GM23338 (cell line): ENCODE measurements at regions not wholly inside any gene's neighbourhood (a gene's known extent, or its start where the extent isn't known, plus 50 kb on each side); places are given as distances from the start of the nearest gene placed in this dataset.

Source experiments
- ATAC-seq: fragments of 200-7000 bp; cut with Tn5 transposase; 3 replicates; pipeline ENCODE4 v1.9.1; 2020
- DNase-seq: peaks from one replicate; pipeline ENCODE4 v3.0.0-alpha.2; 2015; ENCODE audit warnings: low spot score
- H2AFZ ChIP-seq: fragments of 200-600 bp; sonication (generic); 2 replicates; pipeline ENCODE4 v1.8.0; 2016; ENCODE audit warnings: antibody characterized with exemption, mild to moderate bottlenecking, moderate library complexity
- H3F3A ChIP-seq: fragments of 200-600 bp; sonication (generic); replicated peaks from 2 replicates; pipeline ENCODE4 v1.8.0; 2017; ENCODE audit warnings: antibody characterized with exemption, mixed run types, low read depth
- H3K27ac ChIP-seq: fragments of 200-600 bp; sonication (generic); 2 replicates; pipeline ENCODE4 v1.6.1; 2016; ENCODE audit warnings: low read depth
- H3K27me3 ChIP-seq: fragments of 200-600 bp; sonication (generic); 2 replicates; pipeline ENCODE4 v1.8.0; 2016; ENCODE audit warnings: mild to moderate bottlenecking, mixed run types, moderate library complexity; ENCODE audit not compliant: insufficient read depth
- H3K36me3 ChIP-seq: fragments of 200-600 bp; sonication (generic); 2 replicates; pipeline ENCODE4 v1.8.0; 2016; ENCODE audit warnings: mild to moderate bottlenecking; ENCODE audit not compliant: insufficient read depth
- H3K4me1 ChIP-seq: fragments of 200-600 bp; sonication (generic); 2 replicates; pipeline ENCODE4 v1.8.0; 2016; ENCODE audit warnings: mild to moderate bottlenecking, moderate library complexity; ENCODE audit not compliant: insufficient read depth
- H3K4me2 ChIP-seq: fragments of 200-600 bp; sonication (generic); 2 replicates; pipeline ENCODE4 v1.7.1; 2017; ENCODE audit warnings: mixed run types
- H3K4me3 ChIP-seq: fragments of 200-600 bp; sonication (generic); 2 replicates; pipeline ENCODE4 v1.6.1; 2016; ENCODE audit warnings: mixed run types
- H3K79me2 ChIP-seq: fragments of 200-600 bp; sonication (generic); replicated peaks from 2 replicates; pipeline ENCODE4 v1.8.0; 2017; ENCODE audit warnings: mild to moderate bottlenecking; ENCODE audit not compliant: insufficient read depth
- H3K9me2 ChIP-seq: fragments of 200-600 bp; sonication (generic); 2 replicates; pipeline ENCODE4 v1.8.0; 2017; ENCODE audit not compliant: insufficient read depth
- H4K20me1 ChIP-seq: fragments of 200-600 bp; sonication (generic); replicated peaks from 2 replicates; pipeline ENCODE4 v1.8.0; 2017; ENCODE audit warnings: mild to moderate bottlenecking; ENCODE audit not compliant: insufficient read depth
- H3K27ac Mint-ChIP-seq: 2 replicates; pipeline ENCODE4 v1.8.0; 2020; ENCODE audit warnings: inconsistent platforms, mild to moderate bottlenecking, moderate library complexity, mixed read lengths
- H3K27me3 Mint-ChIP-seq: 3 replicates; pipeline ENCODE4 v1.8.0; 2022; ENCODE audit warnings: low read depth, mild to moderate bottlenecking, moderate library complexity, mixed read lengths, inconsistent platforms; ENCODE audit not compliant: insufficient read depth, poor library complexity
- H3K36me3 Mint-ChIP-seq: 3 replicates; pipeline ENCODE4 v1.8.0; 2021; ENCODE audit warnings: low read depth, mild to moderate bottlenecking, inconsistent platforms, moderate library complexity, mixed read lengths
- H3K4me1 Mint-ChIP-seq: 3 replicates; pipeline ENCODE4 v1.8.0; 2020; ENCODE audit warnings: mild to moderate bottlenecking, inconsistent platforms, mixed read lengths
- H3K4me3 Mint-ChIP-seq: 3 replicates; pipeline ENCODE4 v1.8.0; 2021; ENCODE audit warnings: moderate library complexity, mild to moderate bottlenecking, inconsistent platforms, mixed read lengths
- H3K9me3 Mint-ChIP-seq: 3 replicates; pipeline ENCODE4 v1.8.0; 2020; ENCODE audit warnings: moderate library complexity, mild to moderate bottlenecking, inconsistent platforms, mixed read lengths
- CREB1 ChIP-seq: fragments of 250-450 bp; sonication (Bioruptor Pico); IDR thresholded peaks from 2 replicates; pipeline ENCODE4 v1.5.0; 2020; ENCODE audit warnings: low read depth, mild to moderate bottlenecking, moderate library complexity
- EZH2 ChIP-seq: fragments of 200-600 bp; sonication (generic); IDR thresholded peaks from one replicate; pipeline ENCODE4 v1.8.0; 2017; ENCODE audit warnings: antibody characterized with exemption, mild to moderate bottlenecking, low read depth; ENCODE audit not compliant: unreplicated experiment
- EZH2phosphoT487 ChIP-seq: fragments of 200-600 bp; sonication (generic); IDR thresholded peaks from one replicate; pipeline ENCODE4 v1.8.1; 2018; ENCODE audit warnings: antibody characterized with exemption; ENCODE audit not compliant: unreplicated experiment
- JUNB ChIP-seq: IDR thresholded peaks from one replicate; pipeline ENCODE4 v1.6.1; 2016; ENCODE audit warnings: antibody characterized with exemption; ENCODE audit not compliant: unreplicated experiment
- NANOG ChIP-seq: IDR thresholded peaks from 2 replicates; pipeline ENCODE4 v1.6.1; 2016; ENCODE audit warnings: antibody characterized with exemption, borderline replicate concordance
- POLR2AphosphoS5 ChIP-seq: IDR thresholded peaks from 2 replicates; pipeline ENCODE4 v1.6.1; 2016; ENCODE audit warnings: antibody characterized with exemption, low read depth
- STAT1 ChIP-seq: IDR thresholded peaks from one replicate; pipeline ENCODE4 v1.6.1; 2016; ENCODE audit warnings: antibody characterized with exemption; ENCODE audit not compliant: unreplicated experiment
- ZNF114 ChIP-seq: fragments of 250-450 bp; sonication (Bioruptor Pico); IDR thresholded peaks from 2 replicates; pipeline ENCODE4 v1.5.0; 2020; ENCODE audit warnings: mild to moderate bottlenecking, moderate library complexity
- ZNF331 ChIP-seq: fragments of 250-450 bp; sonication (Bioruptor Pico); IDR thresholded peaks from 2 replicates; pipeline ENCODE4 v1.5.0; 2020; ENCODE audit warnings: low read depth, mild to moderate bottlenecking, moderate library complexity
- TF ChIP-seq, protein P1 (sequence below), 2 experiments: fragments of 200-600 bp in 1 of 2; sonication (generic) in 1 of 2; conservative IDR thresholded peaks; 2 replicates each; pipeline versions ENCODE4 v1.5.1 to v1.6.1; 2016 to 2017; ENCODE audit warnings: antibody characterized with exemption in 2 of 2, low read depth in 2 of 2, mild to moderate bottlenecking in 2 of 2, moderate library complexity in 1 of 2
- TF ChIP-seq, protein P2 (sequence below): IDR thresholded peaks from one replicate; pipeline ENCODE4 v1.6.1; 2018; ENCODE audit warnings: antibody characterized with exemption; ENCODE audit not compliant: unreplicated experiment
- TF ChIP-seq, protein P3 (sequence below): IDR thresholded peaks from 2 replicates; pipeline ENCODE4 v1.6.1; 2016; ENCODE audit warnings: antibody characterized with exemption

DNA sequence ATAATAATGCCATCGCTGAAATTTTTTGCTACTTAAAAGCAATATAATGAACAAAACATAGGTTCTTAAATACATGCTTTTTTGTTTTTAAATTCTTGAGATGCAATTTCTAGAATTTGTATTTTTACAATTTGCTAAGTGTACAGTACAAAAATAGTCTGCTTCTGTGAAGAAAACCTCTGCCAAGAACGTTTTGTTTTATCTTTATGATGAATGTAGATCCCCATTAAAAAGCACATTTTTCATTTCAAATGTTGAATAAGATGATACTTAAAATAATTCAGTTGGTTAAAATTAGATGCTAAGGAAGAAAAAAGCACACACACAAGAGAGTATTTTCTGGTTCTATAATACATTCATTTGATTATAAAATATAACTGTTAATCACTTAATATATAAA lies 1358.5 kb upstream of the CITED2 start:
- Histone ChIP-seq H3F3A (no peaks in the 10 kb centered on the region), H3K4me2 (no peak overlapping the region), H3K36me3 (no peaks in the 10 kb centered on the region), H3K9me2 (no peaks in the 10 kb centered on the region), H4K20me1 (no peaks in the 10 kb centered on the region), H3K4me3 (no peak overlapping the region), H3K27ac (no peak overlapping the region), H3K79me2 (no peaks in the 10 kb centered on the region), H3K27me3 (no peaks in the 10 kb centered on the region), H3K4me1 (no peaks in the 10 kb centered on the region), H2AFZ (no peak overlapping the region)
- Mint-ChIP-seq H3K27me3 (peaks cover 3% of the 10 kb centered on the region), H3K4me1 (no peaks in the 10 kb centered on the region), H3K36me3 (no peaks in the 10 kb centered on the region), H3K9me3 (no peaks in the 10 kb centered on the region), H3K4me3 (no peak overlapping the region), H3K27ac (no peak overlapping the region)
- ATAC-seq, result no peak
- DNase-seq, result no peak
- TF ChIP-seq, protein P1, sequence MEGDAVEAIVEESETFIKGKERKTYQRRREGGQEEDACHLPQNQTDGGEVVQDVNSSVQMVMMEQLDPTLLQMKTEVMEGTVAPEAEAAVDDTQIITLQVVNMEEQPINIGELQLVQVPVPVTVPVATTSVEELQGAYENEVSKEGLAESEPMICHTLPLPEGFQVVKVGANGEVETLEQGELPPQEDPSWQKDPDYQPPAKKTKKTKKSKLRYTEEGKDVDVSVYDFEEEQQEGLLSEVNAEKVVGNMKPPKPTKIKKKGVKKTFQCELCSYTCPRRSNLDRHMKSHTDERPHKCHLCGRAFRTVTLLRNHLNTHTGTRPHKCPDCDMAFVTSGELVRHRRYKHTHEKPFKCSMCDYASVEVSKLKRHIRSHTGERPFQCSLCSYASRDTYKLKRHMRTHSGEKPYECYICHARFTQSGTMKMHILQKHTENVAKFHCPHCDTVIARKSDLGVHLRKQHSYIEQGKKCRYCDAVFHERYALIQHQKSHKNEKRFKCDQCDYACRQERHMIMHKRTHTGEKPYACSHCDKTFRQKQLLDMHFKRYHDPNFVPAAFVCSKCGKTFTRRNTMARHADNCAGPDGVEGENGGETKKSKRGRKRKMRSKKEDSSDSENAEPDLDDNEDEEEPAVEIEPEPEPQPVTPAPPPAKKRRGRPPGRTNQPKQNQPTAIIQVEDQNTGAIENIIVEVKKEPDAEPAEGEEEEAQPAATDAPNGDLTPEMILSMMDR (conservative IDR thresholded peaks at IDR 0.05; ENCODE audit: low read depth in 2 of 2), result no peak
- TF ChIP-seq JUNB (no peak), NANOG (no peak), POLR2AphosphoS5 (no peak)
- TF ChIP-seq, protein P2, sequence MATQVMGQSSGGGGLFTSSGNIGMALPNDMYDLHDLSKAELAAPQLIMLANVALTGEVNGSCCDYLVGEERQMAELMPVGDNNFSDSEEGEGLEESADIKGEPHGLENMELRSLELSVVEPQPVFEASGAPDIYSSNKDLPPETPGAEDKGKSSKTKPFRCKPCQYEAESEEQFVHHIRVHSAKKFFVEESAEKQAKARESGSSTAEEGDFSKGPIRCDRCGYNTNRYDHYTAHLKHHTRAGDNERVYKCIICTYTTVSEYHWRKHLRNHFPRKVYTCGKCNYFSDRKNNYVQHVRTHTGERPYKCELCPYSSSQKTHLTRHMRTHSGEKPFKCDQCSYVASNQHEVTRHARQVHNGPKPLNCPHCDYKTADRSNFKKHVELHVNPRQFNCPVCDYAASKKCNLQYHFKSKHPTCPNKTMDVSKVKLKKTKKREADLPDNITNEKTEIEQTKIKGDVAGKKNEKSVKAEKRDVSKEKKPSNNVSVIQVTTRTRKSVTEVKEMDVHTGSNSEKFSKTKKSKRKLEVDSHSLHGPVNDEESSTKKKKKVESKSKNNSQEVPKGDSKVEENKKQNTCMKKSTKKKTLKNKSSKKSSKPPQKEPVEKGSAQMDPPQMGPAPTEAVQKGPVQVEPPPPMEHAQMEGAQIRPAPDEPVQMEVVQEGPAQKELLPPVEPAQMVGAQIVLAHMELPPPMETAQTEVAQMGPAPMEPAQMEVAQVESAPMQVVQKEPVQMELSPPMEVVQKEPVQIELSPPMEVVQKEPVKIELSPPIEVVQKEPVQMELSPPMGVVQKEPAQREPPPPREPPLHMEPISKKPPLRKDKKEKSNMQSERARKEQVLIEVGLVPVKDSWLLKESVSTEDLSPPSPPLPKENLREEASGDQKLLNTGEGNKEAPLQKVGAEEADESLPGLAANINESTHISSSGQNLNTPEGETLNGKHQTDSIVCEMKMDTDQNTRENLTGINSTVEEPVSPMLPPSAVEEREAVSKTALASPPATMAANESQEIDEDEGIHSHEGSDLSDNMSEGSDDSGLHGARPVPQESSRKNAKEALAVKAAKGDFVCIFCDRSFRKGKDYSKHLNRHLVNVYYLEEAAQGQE, result no peak
- TF ChIP-seq, protein P3, sequence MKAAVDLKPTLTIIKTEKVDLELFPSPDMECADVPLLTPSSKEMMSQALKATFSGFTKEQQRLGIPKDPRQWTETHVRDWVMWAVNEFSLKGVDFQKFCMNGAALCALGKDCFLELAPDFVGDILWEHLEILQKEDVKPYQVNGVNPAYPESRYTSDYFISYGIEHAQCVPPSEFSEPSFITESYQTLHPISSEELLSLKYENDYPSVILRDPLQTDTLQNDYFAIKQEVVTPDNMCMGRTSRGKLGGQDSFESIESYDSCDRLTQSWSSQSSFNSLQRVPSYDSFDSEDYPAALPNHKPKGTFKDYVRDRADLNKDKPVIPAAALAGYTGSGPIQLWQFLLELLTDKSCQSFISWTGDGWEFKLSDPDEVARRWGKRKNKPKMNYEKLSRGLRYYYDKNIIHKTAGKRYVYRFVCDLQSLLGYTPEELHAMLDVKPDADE, result no peak

DNA sequence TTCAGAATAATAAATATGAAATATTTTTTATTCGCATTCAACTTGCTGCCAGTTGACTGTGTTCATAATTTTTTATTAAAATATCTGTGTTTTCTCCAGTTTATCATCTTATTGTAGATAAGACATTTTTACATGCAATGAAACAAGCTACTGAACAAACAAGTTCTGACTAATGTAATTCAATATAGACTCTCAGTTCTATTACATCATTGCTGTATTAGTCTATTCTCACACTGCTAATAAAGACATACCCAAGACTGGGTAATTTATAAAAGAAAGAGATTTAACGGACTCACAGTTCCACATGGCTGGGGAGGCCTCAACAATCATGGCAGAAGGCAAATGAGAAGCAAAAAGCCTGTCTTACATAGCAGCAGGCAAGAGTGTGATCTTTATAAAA lies 1357.7 kb upstream of the CITED2 start:
- Mint-ChIP-seq H3K27ac (no peak overlapping the region), H3K4me1 (no peaks in the 10 kb centered on the region), H3K9me3 (no peaks in the 10 kb centered on the region), H3K27me3 (peaks cover 3% of the 10 kb centered on the region), H3K36me3 (no peaks in the 10 kb centered on the region), H3K4me3 (no peak overlapping the region)
- Histone ChIP-seq H3K27me3 (no peaks in the 10 kb centered on the region), H3K4me1 (no peaks in the 10 kb centered on the region), H2AFZ (no peak overlapping the region), H3K4me3 (no peak overlapping the region), H4K20me1 (no peaks in the 10 kb centered on the region), H3F3A (no peaks in the 10 kb centered on the region), H3K9me2 (no peaks in the 10 kb centered on the region), H3K4me2 (no peak overlapping the region), H3K79me2 (no peaks in the 10 kb centered on the region), H3K27ac (no peak overlapping the region), H3K36me3 (no peaks in the 10 kb centered on the region)
- DNase-seq (no peak), ATAC-seq (no peak)
- TF ChIP-seq CREB1 (no peak), ZNF114 (CRISPR knock-in tag) (no peak), EZH2phosphoT487 (no peak), NANOG (no peak), ZNF331 (no peak), POLR2AphosphoS5 (no peak), STAT1 (no peak), EZH2 (no peak)
- TF ChIP-seq, protein P3, result no peak
- TF ChIP-seq, protein P2, result no peak
